Upper lobe of left lung (tissue), 4 donors: ENCODE measurements at regions not wholly inside any gene's neighbourhood (a gene's known extent, or its start where the extent isn't known, plus 50 kb on each side); places are given as distances from the start of the nearest gene placed in this dataset.

Experiments used
- CTCF ChIP-seq, 6 experiments: fragments of 450-650 bp in 4 of 6; fragments of 200-600 bp in 2 of 6; sonication (generic) in 2 of 6; IDR thresholded peaks; one replicate each; pipeline ENCODE4 v1.5.1; 2016 to 2019; ENCODE audit warnings: antibody characterized with exemption in 6 of 6
- POLR2A ChIP-seq, 4 donors: fragments of 450-650 bp; IDR thresholded peaks; one replicate each; pipeline ENCODE4 v1.5.1; 2016 to 2017; ENCODE audit warnings: antibody characterized with exemption in 4 of 4, mild to moderate bottlenecking in 2 of 4
- POLR2AphosphoS5 ChIP-seq, 2 donors: sonication (generic); formaldehyde crosslinking; IDR thresholded peaks; one replicate each; pipeline ENCODE4 v1.5.1; 2017; ENCODE audit warnings: antibody characterized with exemption in 2 of 2

GRCh38 chr12:125194987-125195386 is 129.8 kb downstream of the AACS start:
- TF ChIP-seq CTCF (IDR thresholded peaks at IDR 0.05) (no peak), POLR2A (IDR thresholded peaks at IDR 0.05) (no peak), POLR2AphosphoS5 (IDR thresholded peaks at IDR 0.05) (no peak)
